ENCODE measurements at regions not wholly inside any gene's neighbourhood (a gene's known extent, or its start where the extent isn't known, plus 50 kb on each side); places are given as distances from the start of the nearest gene placed in this dataset.

GRCh38 chr5:2582106-2582505, 169.4 kb downstream of the IRX2 start:
- Histone ChIP-seq H3K9me3 (ENCODE audit: insufficient read depth, low read depth, low read length) (no peaks in the 10 kb centered on the region), H3K4me3 (ENCODE audit: low read length) (no peak overlapping the region), H3K36me3 (ENCODE audit: insufficient read depth, low read depth, low read length) (no peaks in the 10 kb centered on the region), H3K4me1 (ENCODE audit: insufficient read depth, low read length) (no peaks in the 10 kb centered on the region), H3K27ac (ENCODE audit: low read length) (no peak overlapping the region), H3K9ac (ENCODE audit: low read depth, low read length) (no peak overlapping the region), H3K27me3 (ENCODE audit: insufficient read depth, low read length) (no peaks in the 10 kb centered on the region)

GRCh38 chr5:2581418-2581817, 170.1 kb downstream of the IRX2 start:
- H3K27ac ChIP-seq (ENCODE audit: low read length), result no peak overlapping the region
- no peak overlapping the region for H3K4me3 ChIP-seq (ENCODE audit: low read length)
- H3K36me3 ChIP-seq (ENCODE audit: insufficient read depth, low read depth, low read length), result no peaks in the 10 kb centered on the region
- no peaks in the 10 kb centered on the region for H3K4me1 ChIP-seq (ENCODE audit: insufficient read depth, low read length)
- no peaks in the 10 kb centered on the region for H3K9me3 ChIP-seq (ENCODE audit: insufficient read depth, low read depth, low read length)
- no peak overlapping the region for H3K9ac ChIP-seq (ENCODE audit: low read depth, low read length)
- no peaks in the 10 kb centered on the region for H3K27me3 ChIP-seq (ENCODE audit: insufficient read depth, low read length)

GRCh38 chr5:2579126-2579525, 172.4 kb downstream of the IRX2 start:
- no peaks in the 10 kb centered on the region for H3K9me3 ChIP-seq (ENCODE audit: insufficient read depth, low read depth, low read length)

GRCh38 chr5:2577312-2578036, 174.0 kb downstream of the IRX2 start:
- H3K27ac ChIP-seq (ENCODE audit: low read length), result no peak overlapping the region
- H3K4me1 ChIP-seq (ENCODE audit: insufficient read depth, low read length), result no peaks in the 10 kb centered on the region
- H3K27me3 ChIP-seq (ENCODE audit: insufficient read depth, low read length), result no peaks in the 10 kb centered on the region
- no peak overlapping the region for H3K4me3 ChIP-seq (ENCODE audit: low read length)
- H3K36me3 ChIP-seq (ENCODE audit: insufficient read depth, low read depth, low read length), result no peaks in the 10 kb centered on the region
- H3K9me3 ChIP-seq (ENCODE audit: insufficient read depth, low read depth, low read length), result no peaks in the 10 kb centered on the region
- H3K9ac ChIP-seq (ENCODE audit: low read depth, low read length), result no peak overlapping the region

More at GRCh38 chr5:2579126-2579525, 172.4 kb downstream of the IRX2 start:
- Histone ChIP-seq H3K36me3 (ENCODE audit: insufficient read depth, low read depth, low read length) (no peaks in the 10 kb centered on the region), H3K4me1 (ENCODE audit: insufficient read depth, low read length) (no peaks in the 10 kb centered on the region), H3K27me3 (ENCODE audit: insufficient read depth, low read length) (no peaks in the 10 kb centered on the region), H3K27ac (ENCODE audit: low read length) (no peak overlapping the region), H3K4me3 (ENCODE audit: low read length) (no peak overlapping the region), H3K9ac (ENCODE audit: low read depth, low read length) (no peak overlapping the region)

GRCh38 chr5:2576823-2577222, 174.7 kb downstream of the IRX2 start:
- H3K4me1 ChIP-seq (ENCODE audit: insufficient read depth, low read length), result no peaks in the 10 kb centered on the region
- no peaks in the 10 kb centered on the region for H3K36me3 ChIP-seq (ENCODE audit: insufficient read depth, low read depth, low read length)
- H3K9me3 ChIP-seq (ENCODE audit: insufficient read depth, low read depth, low read length), result no peaks in the 10 kb centered on the region
- H3K9ac ChIP-seq (ENCODE audit: low read depth, low read length), result no peak overlapping the region
- H3K27ac ChIP-seq (ENCODE audit: low read length), result no peak overlapping the region
- no peaks in the 10 kb centered on the region for H3K27me3 ChIP-seq (ENCODE audit: insufficient read depth, low read length)
- no peak overlapping the region for H3K4me3 ChIP-seq (ENCODE audit: low read length)

GRCh38 chr5:2575871-2576270, 175.6 kb downstream of the IRX2 start:
- H3K27me3 ChIP-seq (ENCODE audit: insufficient read depth, low read length), result no peaks in the 10 kb centered on the region
- H3K36me3 ChIP-seq (ENCODE audit: insufficient read depth, low read depth, low read length), result no peaks in the 10 kb centered on the region
- no peak overlapping the region for H3K4me3 ChIP-seq (ENCODE audit: low read length)
- peaks cover 2% of the 10 kb centered on the region; the same call in 1 of the 2 replicates for H3K4me1 ChIP-seq (ENCODE audit: insufficient read depth, low read length)
- H3K27ac ChIP-seq (ENCODE audit: low read length), result no peak overlapping the region
- H3K9me3 ChIP-seq (ENCODE audit: insufficient read depth, low read depth, low read length), result no peaks in the 10 kb centered on the region
- H3K9ac ChIP-seq (ENCODE audit: low read depth, low read length), result no peak overlapping the region

- Histone ChIP-seq H3K9ac (ENCODE audit: low read depth, low read length) (no peak overlapping the region), H3K4me3 (ENCODE audit: low read length) (no peak overlapping the region), H3K27ac (ENCODE audit: low read length) (no peak overlapping the region), H3K36me3 (ENCODE audit: insufficient read depth, low read depth, low read length) (no peaks in the 10 kb centered on the region), H3K27me3 (ENCODE audit: insufficient read depth, low read length) (0 out of 2 replicates have a peak, but pooled peaks cover 2% of the 10 kb centered on the region), H3K4me1 (ENCODE audit: insufficient read depth, low read length) (peaks cover 4% of the 10 kb centered on the region; the same call in 1 of the 2 replicates), H3K9me3 (ENCODE audit: insufficient read depth, low read depth, low read length) (no peaks in the 10 kb centered on the region)
These were observed 176.2 kb downstream of the IRX2 start for GRCh38 chr5:2575292-2575691.

GRCh38 chr5:2574155-2574554, 177.3 kb downstream of the IRX2 start:
- H3K27me3 ChIP-seq (ENCODE audit: insufficient read depth, low read length), result 0 out of 2 replicates have a peak, but pooled peaks cover 5% of the 10 kb centered on the region
- no peak overlapping the region for H3K27ac ChIP-seq (ENCODE audit: low read length)
- H3K4me1 ChIP-seq (ENCODE audit: insufficient read depth, low read length), result peaks cover 4% of the 10 kb centered on the region; the same call in 1 of the 2 replicates
- no peak overlapping the region for H3K4me3 ChIP-seq (ENCODE audit: low read length)
- no peaks in the 10 kb centered on the region for H3K9me3 ChIP-seq (ENCODE audit: insufficient read depth, low read depth, low read length)
- H3K9ac ChIP-seq (ENCODE audit: low read depth, low read length), result no peak overlapping the region
- H3K36me3 ChIP-seq (ENCODE audit: insufficient read depth, low read depth, low read length), result no peaks in the 10 kb centered on the region

- no peak overlapping the region for H3K4me3 ChIP-seq (ENCODE audit: low read length)
- H3K9ac ChIP-seq (ENCODE audit: low read depth, low read length), result no peak overlapping the region
- peaks cover 4% of the 10 kb centered on the region; the same call in 1 of the 2 replicates for H3K4me1 ChIP-seq (ENCODE audit: insufficient read depth, low read length)
- H3K27me3 ChIP-seq (ENCODE audit: insufficient read depth, low read length), result 0 out of 2 replicates have a peak, but pooled peaks cover 5% of the 10 kb centered on the region
- H3K27ac ChIP-seq (ENCODE audit: low read length), result no peak overlapping the region
- H3K9me3 ChIP-seq (ENCODE audit: insufficient read depth, low read depth, low read length), result no peaks in the 10 kb centered on the region
- H3K36me3 ChIP-seq (ENCODE audit: insufficient read depth, low read depth, low read length), result no peaks in the 10 kb centered on the region
These were observed 180.9 kb downstream of the IRX2 start for GRCh38 chr5:2570586-2570985.

GRCh38 chr5:2569774-2570542, 181.5 kb downstream of the IRX2 start:
- 0 out of 2 replicates have a peak, but pooled peaks cover 5% of the 10 kb centered on the region for H3K27me3 ChIP-seq (ENCODE audit: insufficient read depth, low read length)
- no peak overlapping the region for H3K4me3 ChIP-seq (ENCODE audit: low read length)
- peaks cover 4% of the 10 kb centered on the region; the same call in 1 of the 2 replicates for H3K4me1 ChIP-seq (ENCODE audit: insufficient read depth, low read length)
- H3K27ac ChIP-seq (ENCODE audit: low read length), result no peak overlapping the region
- H3K9ac ChIP-seq (ENCODE audit: low read depth, low read length), result no peak overlapping the region
- H3K9me3 ChIP-seq (ENCODE audit: insufficient read depth, low read depth, low read length), result no peaks in the 10 kb centered on the region
- no peaks in the 10 kb centered on the region for H3K36me3 ChIP-seq (ENCODE audit: insufficient read depth, low read depth, low read length)

GRCh38 chr5:2569176-2569575, 182.3 kb downstream of the IRX2 start:
- Histone ChIP-seq H3K27ac (ENCODE audit: low read length) (no peak overlapping the region), H3K9me3 (ENCODE audit: insufficient read depth, low read depth, low read length) (no peaks in the 10 kb centered on the region), H3K9ac (ENCODE audit: low read depth, low read length) (no peak overlapping the region), H3K4me3 (ENCODE audit: low read length) (no peak overlapping the region), H3K4me1 (ENCODE audit: insufficient read depth, low read length) (peaks cover 4% of the 10 kb centered on the region; the same call in 1 of the 2 replicates), H3K36me3 (ENCODE audit: insufficient read depth, low read depth, low read length) (no peaks in the 10 kb centered on the region), H3K27me3 (ENCODE audit: insufficient read depth, low read length) (0 out of 2 replicates have a peak, but pooled peaks cover 5% of the 10 kb centered on the region)

Data from iPS-20b (cell line).